ENCODE measurements at regions not wholly inside any gene's neighbourhood (a gene's known extent, or its start where the extent isn't known, plus 50 kb on each side); places are given as distances from the start of the nearest gene placed in this dataset.

GRCh38 chr13:99619207-99619606, 117.9 kb downstream of the TM9SF2 start:
- Histone ChIP-seq H3K27me3 (ENCODE audit: insufficient read depth, low read length, poor library complexity, severe bottlenecking) (no peaks in the 10 kb centered on the region), H3K9me3 (ENCODE audit: insufficient read depth, low read depth, low read length) (no peaks in the 10 kb centered on the region), H3F3A (ENCODE audit: low read depth) (no peaks in the 10 kb centered on the region), H3K9ac (ENCODE audit: low read depth, low read length, poor library complexity, severe bottlenecking) (no peak overlapping the region), H3K4me3 (ENCODE audit: low read length, poor library complexity, severe bottlenecking) (no peak overlapping the region), H3K9me2 (replicated peaks; ENCODE audit: low read depth, low read length) (no peaks in the 10 kb centered on the region), H3K4me2 (ENCODE audit: low read depth, low read length, poor library complexity, severe bottlenecking) (no peak overlapping the region), H3K79me2 (ENCODE audit: insufficient read depth, low read length) (no peaks in the 10 kb centered on the region), H3K4me1 (ENCODE audit: insufficient read depth, low read length, poor library complexity, severe bottlenecking) (peaks cover 9% of the 10 kb centered on the region), H2AFZ (ENCODE audit: low read length) (no peak overlapping the region), H3K36me3 (ENCODE audit: insufficient read depth, low read length) (no peaks in the 10 kb centered on the region), H4K20me1 (ENCODE audit: insufficient read depth, low read length, poor library complexity, severe bottlenecking) (no peaks in the 10 kb centered on the region)
- no peak for TF ChIP-seq EZH2phosphoT487 (IDR thresholded peaks at IDR 0.05; ENCODE audit: borderline replicate concordance)
- TF ChIP-seq CTCF (conservative IDR thresholded peaks at IDR 0.05; ENCODE audit: low read length) = no peak

- H4K20me1 ChIP-seq (ENCODE audit: insufficient read depth, low read length, poor library complexity, severe bottlenecking) = no peaks in the 10 kb centered on the region
- TF ChIP-seq CTCF (conservative IDR thresholded peaks at IDR 0.05; ENCODE audit: low read length) = peak; percentile 85
- TF ChIP-seq EZH2phosphoT487 (IDR thresholded peaks at IDR 0.05; ENCODE audit: borderline replicate concordance) = no peak
- H3K79me2 ChIP-seq (ENCODE audit: insufficient read depth, low read length) = no peaks in the 10 kb centered on the region
- no peak overlapping the region for H3K9ac ChIP-seq (ENCODE audit: low read depth, low read length, poor library complexity, severe bottlenecking)
- H3K27me3 ChIP-seq (ENCODE audit: insufficient read depth, low read length, poor library complexity, severe bottlenecking) = no peaks in the 10 kb centered on the region
- H2AFZ ChIP-seq (ENCODE audit: low read length) = no peak overlapping the region
- no peak overlapping the region for H3K4me2 ChIP-seq (ENCODE audit: low read depth, low read length, poor library complexity, severe bottlenecking)
- H3K4me1 ChIP-seq (ENCODE audit: insufficient read depth, low read length, poor library complexity, severe bottlenecking) = peaks cover 11% of the 10 kb centered on the region
- no peak overlapping the region for H3K4me3 ChIP-seq (ENCODE audit: low read length, poor library complexity, severe bottlenecking)
- no peaks in the 10 kb centered on the region for H3K9me2 ChIP-seq (replicated peaks; ENCODE audit: low read depth, low read length)
- no peaks in the 10 kb centered on the region for H3K9me3 ChIP-seq (ENCODE audit: insufficient read depth, low read depth, low read length)
- H3F3A ChIP-seq (ENCODE audit: low read depth) = no peaks in the 10 kb centered on the region
- H3K36me3 ChIP-seq (ENCODE audit: insufficient read depth, low read length) = no peaks in the 10 kb centered on the region
These were observed 116.4 kb downstream of the TM9SF2 start for GRCh38 chr13:99617474-99618255.

- H3K36me3 ChIP-seq (ENCODE audit: insufficient read depth, low read length) = no peaks in the 10 kb centered on the region
- H4K20me1 ChIP-seq (ENCODE audit: insufficient read depth, low read length, poor library complexity, severe bottlenecking) = no peaks in the 10 kb centered on the region
- H3K4me3 ChIP-seq (ENCODE audit: low read length, poor library complexity, severe bottlenecking) = no peak overlapping the region
- no peak for TF ChIP-seq EZH2phosphoT487 (IDR thresholded peaks at IDR 0.05; ENCODE audit: borderline replicate concordance)
- TF ChIP-seq CTCF (conservative IDR thresholded peaks at IDR 0.05; ENCODE audit: low read length) = peak; percentile 63
- no peaks in the 10 kb centered on the region for H3K9me3 ChIP-seq (ENCODE audit: insufficient read depth, low read depth, low read length)
- no peaks in the 10 kb centered on the region for H3K9me2 ChIP-seq (replicated peaks; ENCODE audit: low read depth, low read length)
- peaks cover 11% of the 10 kb centered on the region for H3K4me1 ChIP-seq (ENCODE audit: insufficient read depth, low read length, poor library complexity, severe bottlenecking)
- no peak overlapping the region for H3K9ac ChIP-seq (ENCODE audit: low read depth, low read length, poor library complexity, severe bottlenecking)
- H3K4me2 ChIP-seq (ENCODE audit: low read depth, low read length, poor library complexity, severe bottlenecking) = no peak overlapping the region
- H3K79me2 ChIP-seq (ENCODE audit: insufficient read depth, low read length) = no peaks in the 10 kb centered on the region
- H3K27me3 ChIP-seq (ENCODE audit: insufficient read depth, low read length, poor library complexity, severe bottlenecking) = no peaks in the 10 kb centered on the region
- H2AFZ ChIP-seq (ENCODE audit: low read length) = no peak overlapping the region
- no peaks in the 10 kb centered on the region for H3F3A ChIP-seq (ENCODE audit: low read depth)
These were observed 113.2 kb downstream of the TM9SF2 start for GRCh38 chr13:99614465-99614885.

All from Loucy (cell line).